Vagina (tissue), 2 donors: ENCODE measurements at regions not wholly inside any gene's neighbourhood (a gene's known extent, or its start where the extent isn't known, plus 50 kb on each side); places are given as distances from the start of the nearest gene placed in this dataset.

Source experiments
- DNase-seq, 2 donors: peaks; one replicate each; pipeline ENCODE4 v3.0.0-alpha.2; 2017; ENCODE audit errors: extremely low spot score in 2 of 2
- H3K27ac ChIP-seq: fragments of 200-600 bp; sonication (generic); one replicate; pipeline ENCODE4 v1.5.1; 2019
- H3K27me3 ChIP-seq: fragments of 200-600 bp; sonication (generic); one replicate; pipeline ENCODE4 v1.5.1; 2019
- H3K36me3 ChIP-seq, 2 donors: fragments of 200-600 bp; sonication (generic); one replicate each; pipeline ENCODE4 v1.5.1; 2017 to 2019
- H3K4me1 ChIP-seq: fragments of 200-600 bp; sonication (generic); one replicate; pipeline ENCODE4 v1.5.1; 2019
- H3K4me3 ChIP-seq, 2 donors: fragments of 200-600 bp; sonication (generic); 1 replicate in 1 of 2; 2 replicates in 1 of 2; pipeline ENCODE4 v1.5.1; 2016 to 2019
- H3K9me3 ChIP-seq: fragments of 200-600 bp; sonication (generic); one replicate; pipeline ENCODE4 v1.5.1; 2019
- POLR2A ChIP-seq, 2 donors: fragments of 450-650 bp; IDR thresholded peaks; one replicate each; pipeline ENCODE4 v1.6.1; 2017; ENCODE audit warnings: antibody characterized with exemption in 2 of 2, mild to moderate bottlenecking in 2 of 2, moderate library complexity in 2 of 2
- POLR2AphosphoS5 ChIP-seq, 2 donors: sonication (generic); formaldehyde crosslinking; IDR thresholded peaks; one replicate each; pipeline ENCODE4 v1.9.0; 2017; ENCODE audit warnings: antibody characterized with exemption in 2 of 2, mild to moderate bottlenecking in 2 of 2, low read depth in 1 of 2; ENCODE audit not compliant: insufficient read depth in 1 of 2
- intact Hi-C: fragments of 100-400 bp; cut with DNase I; formaldehyde crosslinking; loops from one replicate; pipeline ENCODE4 v1.15.1; 2023
- TF ChIP-seq, protein P1 (sequence below), 3 experiments: fragments of 450-650 bp in 2 of 3; fragments of 200-600 bp in 1 of 3; sonication (generic) in 1 of 3; IDR thresholded peaks; one replicate each; pipeline ENCODE4 v1.5.1; 2017 to 2019; ENCODE audit warnings: antibody characterized with exemption in 3 of 3, mild to moderate bottlenecking in 2 of 3, moderate library complexity in 2 of 3

DNA sequence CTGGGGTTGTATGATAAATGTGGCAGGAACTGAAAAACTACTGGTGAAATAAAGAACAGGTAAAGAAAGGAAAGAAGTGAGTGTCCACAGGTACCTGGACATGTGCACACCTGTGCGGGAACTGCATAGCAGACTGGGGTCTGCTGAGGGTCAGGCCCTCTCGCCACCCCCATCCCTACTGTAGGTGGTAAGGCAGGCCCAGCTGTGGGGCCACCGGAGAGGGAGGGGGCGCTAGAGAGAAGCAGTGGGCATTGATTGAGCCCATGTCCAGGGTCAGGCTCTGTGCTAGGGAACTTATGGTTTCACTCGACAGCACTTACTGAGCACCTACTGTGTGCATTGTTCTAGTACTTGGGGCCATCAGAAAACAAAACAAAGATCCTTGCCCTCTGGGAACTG is 400.5 kb downstream of the MATN1 start:
- intact Hi-C loops = no loop called here
- Histone ChIP-seq H3K4me1 (peaks cover 8% of the 10 kb centered on the region), H3K4me3 (no peak overlapping the region), H3K27me3 (no peaks in the 10 kb centered on the region), H3K9me3 (no peaks in the 10 kb centered on the region), H3K27ac (no peak overlapping the region), H3K36me3 (no peaks in the 10 kb centered on the region)
- DNase-seq = peak in 1 of 2 donors; percentile 31
- TF ChIP-seq, protein P1, sequence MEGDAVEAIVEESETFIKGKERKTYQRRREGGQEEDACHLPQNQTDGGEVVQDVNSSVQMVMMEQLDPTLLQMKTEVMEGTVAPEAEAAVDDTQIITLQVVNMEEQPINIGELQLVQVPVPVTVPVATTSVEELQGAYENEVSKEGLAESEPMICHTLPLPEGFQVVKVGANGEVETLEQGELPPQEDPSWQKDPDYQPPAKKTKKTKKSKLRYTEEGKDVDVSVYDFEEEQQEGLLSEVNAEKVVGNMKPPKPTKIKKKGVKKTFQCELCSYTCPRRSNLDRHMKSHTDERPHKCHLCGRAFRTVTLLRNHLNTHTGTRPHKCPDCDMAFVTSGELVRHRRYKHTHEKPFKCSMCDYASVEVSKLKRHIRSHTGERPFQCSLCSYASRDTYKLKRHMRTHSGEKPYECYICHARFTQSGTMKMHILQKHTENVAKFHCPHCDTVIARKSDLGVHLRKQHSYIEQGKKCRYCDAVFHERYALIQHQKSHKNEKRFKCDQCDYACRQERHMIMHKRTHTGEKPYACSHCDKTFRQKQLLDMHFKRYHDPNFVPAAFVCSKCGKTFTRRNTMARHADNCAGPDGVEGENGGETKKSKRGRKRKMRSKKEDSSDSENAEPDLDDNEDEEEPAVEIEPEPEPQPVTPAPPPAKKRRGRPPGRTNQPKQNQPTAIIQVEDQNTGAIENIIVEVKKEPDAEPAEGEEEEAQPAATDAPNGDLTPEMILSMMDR (IDR thresholded peaks at IDR 0.05) = no peak
- no peak for TF ChIP-seq POLR2AphosphoS5 (IDR thresholded peaks at IDR 0.05; ENCODE audit: insufficient read depth in 1 of 2, low read depth in 1 of 2)
- no peak for TF ChIP-seq POLR2A (IDR thresholded peaks at IDR 0.05)

- TF ChIP-seq POLR2A (IDR thresholded peaks at IDR 0.05) = no peak
- TF ChIP-seq, protein P1 (IDR thresholded peaks at IDR 0.05) = no peak
- no peak for TF ChIP-seq POLR2AphosphoS5 (IDR thresholded peaks at IDR 0.05; ENCODE audit: insufficient read depth in 1 of 2, low read depth in 1 of 2)
- Histone ChIP-seq H3K27me3 (no peaks in the 10 kb centered on the region), H3K9me3 (no peaks in the 10 kb centered on the region), H3K27ac (no peak overlapping the region), H3K4me1 (peaks cover 8% of the 10 kb centered on the region), H3K4me3 (no peak overlapping the region), H3K36me3 (no peaks in the 10 kb centered on the region)
- intact Hi-C loops = no loop called here
- no peak for DNase-seq
Measured at GRCh38 chr1:30321996-30322858, 401.2 kb downstream of the MATN1 start.

DNA sequence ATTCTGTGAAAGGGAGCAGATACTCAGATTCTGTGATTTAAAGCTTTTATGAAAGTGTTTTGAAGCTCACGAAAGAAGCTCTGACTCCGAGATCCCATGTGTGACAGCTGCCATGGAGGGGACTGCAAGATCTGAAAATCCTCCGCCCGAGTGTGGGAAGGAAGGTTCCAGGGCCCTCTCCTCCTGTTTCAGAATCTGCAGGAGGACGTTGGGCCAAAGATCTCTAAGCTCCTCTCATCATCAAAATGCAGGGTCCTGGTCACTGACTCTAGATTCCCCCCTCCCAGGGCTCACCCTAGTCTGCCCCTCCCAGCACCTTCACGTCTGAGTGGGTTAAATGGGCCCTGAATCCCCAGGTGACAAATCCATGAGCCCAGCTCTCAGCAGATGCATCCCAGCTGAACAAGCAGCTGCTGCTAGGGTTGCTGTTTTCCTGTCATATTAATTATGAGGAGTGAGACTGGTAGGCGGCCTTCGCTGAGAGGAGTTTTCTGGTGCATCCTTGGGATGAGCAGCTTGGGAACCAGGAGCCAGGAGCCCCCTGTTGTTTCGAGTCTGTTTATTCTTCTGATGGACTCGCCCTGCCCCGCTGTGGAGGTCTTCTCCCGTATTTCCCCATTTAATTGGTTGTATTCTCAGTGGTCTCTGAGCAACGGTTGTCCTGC is 402.0 kb downstream of the MATN1 start:
- H3K4me1 ChIP-seq = peaks cover 8% of the 10 kb centered on the region
- no peaks in the 10 kb centered on the region for H3K9me3 ChIP-seq
- TF ChIP-seq, protein P1 (IDR thresholded peaks at IDR 0.05) = no peak
- TF ChIP-seq POLR2A (IDR thresholded peaks at IDR 0.05) = no peak
- no peak for TF ChIP-seq POLR2AphosphoS5 (IDR thresholded peaks at IDR 0.05; ENCODE audit: insufficient read depth in 1 of 2, low read depth in 1 of 2)
- peak overlapping the region; percentile 6 for H3K27ac ChIP-seq
- no peaks in the 10 kb centered on the region for H3K27me3 ChIP-seq
- H3K36me3 ChIP-seq = no peaks in the 10 kb centered on the region
- intact Hi-C loops = no loop called here
- H3K4me3 ChIP-seq = no peak overlapping the region
- no peak for DNase-seq

DNA sequence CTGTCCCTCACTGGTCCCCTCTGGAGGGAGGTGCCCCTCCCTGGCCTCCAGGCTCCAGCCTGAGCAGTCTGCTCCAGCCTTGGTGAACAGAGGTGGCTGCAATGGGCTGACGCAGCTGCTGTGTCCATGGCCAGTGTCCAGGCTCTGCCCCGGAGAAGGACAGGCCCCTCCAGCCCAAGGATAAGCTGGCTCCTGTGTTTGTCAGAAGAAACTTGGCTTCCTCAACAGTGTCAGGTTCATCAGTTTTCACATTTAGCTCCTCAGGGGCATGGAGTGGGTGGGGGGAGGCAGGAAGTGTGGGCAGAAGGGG is 402.8 kb downstream of the MATN1 start:
- Histone ChIP-seq H3K36me3 (no peaks in the 10 kb centered on the region), H3K9me3 (no peaks in the 10 kb centered on the region), H3K4me1 (peaks cover 8% of the 10 kb centered on the region), H3K27ac (no peak overlapping the region), H3K4me3 (no peak overlapping the region), H3K27me3 (no peaks in the 10 kb centered on the region)
- intact Hi-C loops = no loop called here
- TF ChIP-seq POLR2AphosphoS5 (IDR thresholded peaks at IDR 0.05; ENCODE audit: insufficient read depth in 1 of 2, low read depth in 1 of 2) (no peak), POLR2A (IDR thresholded peaks at IDR 0.05) (no peak)
- TF ChIP-seq, protein P1 (IDR thresholded peaks at IDR 0.05) = no peak
- DNase-seq = no peak
